ENCODE measurements at regions not wholly inside any gene's neighbourhood (a gene's known extent, or its start where the extent isn't known, plus 50 kb on each side); places are given as distances from the start of the nearest gene placed in this dataset.

GRCh38 chr6:156337801-156338200 is 439.4 kb upstream of the ARID1B start:
- no peak for TF ChIP-seq CTCF (IDR thresholded peaks at IDR 0.05)
- no peak for TF ChIP-seq POLR2AphosphoS5 (IDR thresholded peaks at IDR 0.05)
- no peak for TF ChIP-seq EP300 (IDR thresholded peaks at IDR 0.05)

Data from upper lobe of left lung (tissue), 4 donors.